OCI-LY7 (cell line): ENCODE measurements at regions not wholly inside any gene's neighbourhood (a gene's known extent, or its start where the extent isn't known, plus 50 kb on each side); places are given as distances from the start of the nearest gene placed in this dataset.

Source experiments
- EZH2phosphoT487 ChIP-seq: fragments of 200-600 bp; sonication (generic); IDR thresholded peaks from 2 replicates; pipeline ENCODE4 v1.6.1; 2018; ENCODE audit warnings: low read depth, borderline replicate concordance, mild to moderate bottlenecking, mixed run types, antibody characterized with exemption, low read length, moderate library complexity, mixed read lengths
- TF ChIP-seq, protein P1 (sequence below): fragments of 200-600 bp; sonication (generic); conservative IDR thresholded peaks from 2 replicates; pipeline ENCODE4 v1.5.1; 2014; ENCODE audit warnings: mild to moderate bottlenecking, antibody characterized with exemption, low read length, moderate library complexity, mixed read lengths

DNA sequence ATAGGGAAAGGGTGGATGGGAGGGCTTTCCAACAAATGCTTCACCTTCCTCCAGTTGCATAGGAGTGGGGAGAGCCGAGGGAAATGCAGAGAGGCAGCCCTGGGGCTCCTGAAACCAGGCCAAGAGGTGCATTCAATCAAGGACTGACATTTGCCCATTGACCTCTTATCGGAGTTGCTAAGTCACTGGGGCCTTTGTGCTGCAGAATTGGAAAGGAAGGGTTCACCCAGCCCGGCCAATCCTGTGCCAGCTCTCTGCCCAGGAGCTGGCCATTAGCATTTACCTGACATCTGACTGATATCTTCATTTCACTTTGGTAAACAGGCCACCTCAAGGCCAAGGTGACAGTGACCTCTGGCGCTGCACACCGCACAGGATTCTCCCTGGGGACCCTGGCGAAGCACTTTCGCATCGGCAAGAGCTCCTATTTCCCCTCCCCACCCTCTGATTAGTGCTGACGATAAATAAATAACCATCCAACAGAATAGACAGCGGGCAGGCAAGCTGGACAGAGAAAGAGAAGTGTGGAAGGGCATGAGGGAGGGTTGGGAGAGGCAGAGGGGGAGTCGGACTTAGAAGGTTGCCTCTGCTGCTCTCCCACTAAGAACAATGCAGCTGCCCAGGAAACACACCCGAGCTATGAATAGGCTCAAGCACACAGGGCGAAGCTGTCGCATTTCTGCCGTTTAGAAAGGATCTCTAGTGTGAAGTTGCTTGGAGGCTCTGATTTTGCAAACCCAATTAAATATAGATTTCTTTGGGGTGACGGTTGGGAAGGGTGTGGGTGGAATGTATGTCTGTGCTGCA lies 57.0 kb upstream of the BOD1 start:
- TF ChIP-seq, protein P1, sequence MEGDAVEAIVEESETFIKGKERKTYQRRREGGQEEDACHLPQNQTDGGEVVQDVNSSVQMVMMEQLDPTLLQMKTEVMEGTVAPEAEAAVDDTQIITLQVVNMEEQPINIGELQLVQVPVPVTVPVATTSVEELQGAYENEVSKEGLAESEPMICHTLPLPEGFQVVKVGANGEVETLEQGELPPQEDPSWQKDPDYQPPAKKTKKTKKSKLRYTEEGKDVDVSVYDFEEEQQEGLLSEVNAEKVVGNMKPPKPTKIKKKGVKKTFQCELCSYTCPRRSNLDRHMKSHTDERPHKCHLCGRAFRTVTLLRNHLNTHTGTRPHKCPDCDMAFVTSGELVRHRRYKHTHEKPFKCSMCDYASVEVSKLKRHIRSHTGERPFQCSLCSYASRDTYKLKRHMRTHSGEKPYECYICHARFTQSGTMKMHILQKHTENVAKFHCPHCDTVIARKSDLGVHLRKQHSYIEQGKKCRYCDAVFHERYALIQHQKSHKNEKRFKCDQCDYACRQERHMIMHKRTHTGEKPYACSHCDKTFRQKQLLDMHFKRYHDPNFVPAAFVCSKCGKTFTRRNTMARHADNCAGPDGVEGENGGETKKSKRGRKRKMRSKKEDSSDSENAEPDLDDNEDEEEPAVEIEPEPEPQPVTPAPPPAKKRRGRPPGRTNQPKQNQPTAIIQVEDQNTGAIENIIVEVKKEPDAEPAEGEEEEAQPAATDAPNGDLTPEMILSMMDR: no peak
- TF ChIP-seq EZH2phosphoT487: no peak
